ENCODE measurements at regions not wholly inside any gene's neighbourhood (a gene's known extent, or its start where the extent isn't known, plus 50 kb on each side); places are given as distances from the start of the nearest gene placed in this dataset.
A peak's percentile ranks its signal among the peaks of the same experiment; 100 is the strongest.
"Not testable (repeated sequence)": the region's sequence is repeated elsewhere in the genome, so short reads cannot be mapped to it uniquely, and the experiment has no call there.

GRCh38 chr11:106152013-106152412 lies 74.6 kb downstream of the AASDHPPT start:
- Histone ChIP-seq H3K36me3 (replicated peaks; ENCODE audit: control insufficient read depth, insufficient read depth, low read length) (no peaks in the 10 kb centered on the region), H3K4me3 (ENCODE audit: insufficient read depth, low read depth, low read length) (no peak overlapping the region), H3K27me3 (ENCODE audit: control insufficient read depth, insufficient read depth, low read length) (no peaks in the 10 kb centered on the region)
- no peak for DNase-seq

- Histone ChIP-seq H3K36me3 (replicated peaks; ENCODE audit: control insufficient read depth, insufficient read depth, low read length) (no peaks in the 10 kb centered on the region), H3K4me3 (ENCODE audit: insufficient read depth, low read depth, low read length) (no peak overlapping the region), H3K27me3 (ENCODE audit: control insufficient read depth, insufficient read depth, low read length) (no peaks in the 10 kb centered on the region)
- DNase-seq, result no peak
Observed at GRCh38 chr11:106152824-106153223, 75.4 kb downstream of the AASDHPPT start.

- Histone ChIP-seq H3K27me3 (ENCODE audit: control insufficient read depth, insufficient read depth, low read length) (no peaks in the 10 kb centered on the region), H3K36me3 (replicated peaks; ENCODE audit: control insufficient read depth, insufficient read depth, low read length) (no peaks in the 10 kb centered on the region), H3K4me3 (ENCODE audit: insufficient read depth, low read depth, low read length) (no peak overlapping the region)
- DNase-seq, result peak; percentile 5
Observed at GRCh38 chr11:106156290-106156937, 79.0 kb downstream of the AASDHPPT start.

DNA sequence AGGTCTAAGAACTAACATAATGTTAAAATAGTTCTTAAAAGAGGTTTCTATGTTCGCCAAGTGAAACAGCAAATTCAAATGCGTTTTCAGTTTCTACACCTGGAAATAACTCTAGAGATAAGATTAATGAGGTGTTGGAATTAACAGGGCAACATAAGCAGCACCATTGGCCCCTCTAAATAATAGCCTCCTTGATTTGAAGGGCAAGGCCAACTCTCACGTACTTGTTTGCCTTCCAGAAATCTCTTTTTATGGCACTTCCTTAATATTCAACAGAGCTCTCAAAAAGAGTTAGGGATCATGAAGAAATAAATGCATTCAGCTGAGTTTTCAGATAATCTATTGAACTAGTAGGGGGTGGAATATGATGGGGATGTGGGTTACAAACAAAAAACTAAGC lies 80.9 kb downstream of the AASDHPPT start:
- DNase-seq, result no peak
- Histone ChIP-seq H3K36me3 (replicated peaks; ENCODE audit: control insufficient read depth, insufficient read depth, low read length) (no peaks in the 10 kb centered on the region), H3K4me3 (ENCODE audit: insufficient read depth, low read depth, low read length) (no peak overlapping the region), H3K27me3 (ENCODE audit: control insufficient read depth, insufficient read depth, low read length) (no peaks in the 10 kb centered on the region)

- Histone ChIP-seq H3K4me3 (ENCODE audit: insufficient read depth, low read depth, low read length) (no peak overlapping the region), H3K27me3 (ENCODE audit: control insufficient read depth, insufficient read depth, low read length) (no peaks in the 10 kb centered on the region), H3K36me3 (replicated peaks; ENCODE audit: control insufficient read depth, insufficient read depth, low read length) (no peaks in the 10 kb centered on the region)
- DNase-seq, result no peak
Observed at GRCh38 chr11:106159836-106160235, 82.4 kb downstream of the AASDHPPT start.

GRCh38 chr11:106160494-106160893 lies 83.0 kb downstream of the AASDHPPT start:
- DNase-seq, result no peak
- no peaks in the 10 kb centered on the region for H3K36me3 ChIP-seq (replicated peaks; ENCODE audit: control insufficient read depth, insufficient read depth, low read length)

DNA sequence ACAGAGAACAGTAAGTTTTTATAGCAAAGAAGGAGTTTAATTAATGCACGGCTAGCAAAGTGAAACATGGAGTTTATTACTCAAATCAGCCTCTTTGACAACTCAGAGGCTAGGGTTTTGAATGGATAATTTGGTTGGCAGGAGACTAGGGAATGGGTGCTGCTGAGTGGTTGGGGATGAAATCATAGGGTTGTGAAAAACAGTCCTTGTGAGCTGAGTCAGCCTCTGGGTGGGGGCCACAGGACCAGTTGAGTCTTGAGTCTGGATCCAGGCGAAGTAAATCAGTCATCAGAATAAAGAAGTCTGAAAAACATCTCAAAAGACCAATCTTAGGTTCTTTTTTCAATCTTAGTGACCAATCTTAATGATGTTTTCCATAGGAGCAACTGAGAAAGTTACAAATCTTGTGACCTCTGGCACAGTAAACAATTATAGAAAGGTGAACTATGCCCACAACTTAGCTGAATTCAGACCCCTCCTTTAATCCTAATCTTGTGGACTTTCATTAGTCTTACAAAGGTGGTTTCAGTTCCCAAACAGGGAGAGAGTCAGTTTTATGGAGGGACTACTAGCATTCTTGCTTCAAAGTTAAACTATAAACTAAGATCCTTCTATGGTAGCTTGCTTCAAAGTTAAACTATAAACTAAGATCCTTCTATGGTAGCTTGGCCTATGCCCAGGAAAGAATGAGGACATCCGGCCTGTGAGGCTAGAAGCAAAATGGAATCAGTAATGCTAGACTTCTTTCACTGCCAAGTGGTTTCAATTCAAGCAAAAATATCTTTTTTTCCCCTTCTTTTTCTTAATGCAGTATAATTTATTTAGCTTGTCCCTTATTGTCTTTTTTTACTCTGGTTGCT lies 84.5 kb downstream of the AASDHPPT start:
- no peak for DNase-seq
- Histone ChIP-seq H3K27me3 (ENCODE audit: control insufficient read depth, insufficient read depth, low read length) (no peaks in the 10 kb centered on the region), H3K36me3 (replicated peaks; ENCODE audit: control insufficient read depth, insufficient read depth, low read length) (no peaks in the 10 kb centered on the region), H3K4me3 (ENCODE audit: insufficient read depth, low read depth, low read length) (no peak overlapping the region)

More at GRCh38 chr11:106160494-106160893, 83.0 kb downstream of the AASDHPPT start:
- Histone ChIP-seq H3K27me3 (ENCODE audit: control insufficient read depth, insufficient read depth, low read length) (no peaks in the 10 kb centered on the region), H3K4me3 (ENCODE audit: insufficient read depth, low read depth, low read length) (no peak overlapping the region)

DNA sequence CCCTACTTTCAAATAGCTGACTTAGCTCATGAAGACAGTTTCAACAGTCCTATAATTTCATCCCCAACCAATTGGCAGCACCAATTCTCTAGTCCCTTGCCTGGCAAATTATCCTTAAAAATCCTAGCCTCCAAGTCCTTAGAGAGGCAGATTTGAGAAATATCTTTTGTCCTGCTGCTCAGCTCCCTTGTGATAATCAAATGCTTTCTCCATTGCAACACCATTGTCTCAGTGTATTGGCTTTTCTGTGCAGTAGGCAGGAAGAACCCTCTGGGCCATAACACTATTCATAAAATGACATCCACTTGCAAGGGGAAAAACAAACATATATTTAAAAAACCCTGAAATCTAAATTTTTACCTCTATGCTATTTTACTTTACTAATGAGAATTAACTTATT lies 89.6 kb downstream of the AASDHPPT start:
- Histone ChIP-seq H3K4me3 (ENCODE audit: insufficient read depth, low read depth, low read length) (no peak overlapping the region), H3K36me3 (replicated peaks; ENCODE audit: control insufficient read depth, insufficient read depth, low read length) (no peaks in the 10 kb centered on the region), H3K27me3 (ENCODE audit: control insufficient read depth, insufficient read depth, low read length) (no peaks in the 10 kb centered on the region)
- DNase-seq, result no peak

- H3K4me3 ChIP-seq (ENCODE audit: insufficient read depth, low read depth, low read length), result no peak overlapping the region
- no peaks in the 10 kb centered on the region for H3K27me3 ChIP-seq (ENCODE audit: control insufficient read depth, insufficient read depth, low read length)
- no peaks in the 10 kb centered on the region for H3K36me3 ChIP-seq (replicated peaks; ENCODE audit: control insufficient read depth, insufficient read depth, low read length)
- DNase-seq, result no peak
Observed at GRCh38 chr11:106172386-106172991, 95.0 kb downstream of the AASDHPPT start.

GRCh38 chr11:106173291-106173690 lies 95.8 kb downstream of the AASDHPPT start:
- Histone ChIP-seq H3K36me3 (replicated peaks; ENCODE audit: control insufficient read depth, insufficient read depth, low read length) (no peaks in the 10 kb centered on the region), H3K27me3 (ENCODE audit: control insufficient read depth, insufficient read depth, low read length) (no peaks in the 10 kb centered on the region), H3K4me3 (ENCODE audit: insufficient read depth, low read depth, low read length) (no peak overlapping the region)
- DNase-seq, result no peak

- H3K4me3 ChIP-seq (ENCODE audit: insufficient read depth, low read depth, low read length); DNase-seq; H3K36me3 ChIP-seq (replicated peaks; ENCODE audit: control insufficient read depth, insufficient read depth, low read length); H3K27me3 ChIP-seq (ENCODE audit: control insufficient read depth, insufficient read depth, low read length): not testable (repeated sequence)
Observed at GRCh38 chr11:106174003-106174402, 96.5 kb downstream of the AASDHPPT start.

- Histone ChIP-seq H3K4me3 (ENCODE audit: insufficient read depth, low read depth, low read length) (no peak overlapping the region), H3K27me3 (ENCODE audit: control insufficient read depth, insufficient read depth, low read length) (no peaks in the 10 kb centered on the region), H3K36me3 (replicated peaks; ENCODE audit: control insufficient read depth, insufficient read depth, low read length) (no peaks in the 10 kb centered on the region)
- DNase-seq, result no peak
Observed at GRCh38 chr11:106176817-106177216, 99.4 kb downstream of the AASDHPPT start.

- peak; percentile 6 for DNase-seq
- Histone ChIP-seq H3K27me3 (ENCODE audit: control insufficient read depth, insufficient read depth, low read length) (no peaks in the 10 kb centered on the region), H3K4me3 (ENCODE audit: insufficient read depth, low read depth, low read length) (no peak overlapping the region), H3K36me3 (replicated peaks; ENCODE audit: control insufficient read depth, insufficient read depth, low read length) (no peaks in the 10 kb centered on the region)
Observed at GRCh38 chr11:106177311-106177710, 99.8 kb downstream of the AASDHPPT start.

GRCh38 chr11:106178361-106178760 lies 100.9 kb downstream of the AASDHPPT start:
- H3K4me3 ChIP-seq (ENCODE audit: insufficient read depth, low read depth, low read length), result no peak overlapping the region
- DNase-seq, result no peak
- no peaks in the 10 kb centered on the region for H3K36me3 ChIP-seq (replicated peaks; ENCODE audit: control insufficient read depth, insufficient read depth, low read length)
- H3K27me3 ChIP-seq (ENCODE audit: control insufficient read depth, insufficient read depth, low read length), result no peaks in the 10 kb centered on the region

- Histone ChIP-seq H3K4me3 (ENCODE audit: insufficient read depth, low read depth, low read length) (no peak overlapping the region), H3K27me3 (ENCODE audit: control insufficient read depth, insufficient read depth, low read length) (no peaks in the 10 kb centered on the region), H3K36me3 (replicated peaks; ENCODE audit: control insufficient read depth, insufficient read depth, low read length) (no peaks in the 10 kb centered on the region)
- DNase-seq, result no peak
Observed at GRCh38 chr11:106179048-106179447, 101.6 kb downstream of the AASDHPPT start.

Data from H7 (cell line).